GM23338 (cell line): ENCODE measurements at regions not wholly inside any gene's neighbourhood (a gene's known extent, or its start where the extent isn't known, plus 50 kb on each side); places are given as distances from the start of the nearest gene placed in this dataset.

Source experiments
- CREB1 ChIP-seq: fragments of 250-450 bp; sonication (Bioruptor Pico); IDR thresholded peaks from 2 replicates; pipeline ENCODE4 v1.5.0; 2020; ENCODE audit warnings: low read depth, mild to moderate bottlenecking, moderate library complexity
- EZH2 ChIP-seq: fragments of 200-600 bp; sonication (generic); IDR thresholded peaks from one replicate; pipeline ENCODE4 v1.8.0; 2017; ENCODE audit warnings: antibody characterized with exemption, mild to moderate bottlenecking, low read depth; ENCODE audit not compliant: unreplicated experiment
- EZH2phosphoT487 ChIP-seq: fragments of 200-600 bp; sonication (generic); IDR thresholded peaks from one replicate; pipeline ENCODE4 v1.8.1; 2018; ENCODE audit warnings: antibody characterized with exemption; ENCODE audit not compliant: unreplicated experiment
- JUNB ChIP-seq: IDR thresholded peaks from one replicate; pipeline ENCODE4 v1.6.1; 2016; ENCODE audit warnings: antibody characterized with exemption; ENCODE audit not compliant: unreplicated experiment
- NANOG ChIP-seq: IDR thresholded peaks from 2 replicates; pipeline ENCODE4 v1.6.1; 2016; ENCODE audit warnings: antibody characterized with exemption, borderline replicate concordance
- POLR2AphosphoS5 ChIP-seq: IDR thresholded peaks from 2 replicates; pipeline ENCODE4 v1.6.1; 2016; ENCODE audit warnings: antibody characterized with exemption, low read depth
- STAT1 ChIP-seq: IDR thresholded peaks from one replicate; pipeline ENCODE4 v1.6.1; 2016; ENCODE audit warnings: antibody characterized with exemption; ENCODE audit not compliant: unreplicated experiment
- ZNF114 ChIP-seq: fragments of 250-450 bp; sonication (Bioruptor Pico); IDR thresholded peaks from 2 replicates; pipeline ENCODE4 v1.5.0; 2020; ENCODE audit warnings: mild to moderate bottlenecking, moderate library complexity
- ZNF331 ChIP-seq: fragments of 250-450 bp; sonication (Bioruptor Pico); IDR thresholded peaks from 2 replicates; pipeline ENCODE4 v1.5.0; 2020; ENCODE audit warnings: low read depth, mild to moderate bottlenecking, moderate library complexity
- TF ChIP-seq, protein P1 (sequence below), 2 experiments: fragments of 200-600 bp in 1 of 2; sonication (generic) in 1 of 2; conservative IDR thresholded peaks; 2 replicates each; pipeline versions ENCODE4 v1.5.1 to v1.6.1; 2016 to 2017; ENCODE audit warnings: antibody characterized with exemption in 2 of 2, low read depth in 2 of 2, mild to moderate bottlenecking in 2 of 2, moderate library complexity in 1 of 2
- TF ChIP-seq, protein P2 (sequence below): IDR thresholded peaks from 2 replicates; pipeline ENCODE4 v1.6.1; 2016; ENCODE audit warnings: antibody characterized with exemption
- TF ChIP-seq, protein P3 (sequence below): IDR thresholded peaks from one replicate; pipeline ENCODE4 v1.6.1; 2018; ENCODE audit warnings: antibody characterized with exemption; ENCODE audit not compliant: unreplicated experiment
- TF ChIP-seq, protein P4 (sequence below): fragments of 250-450 bp; sonication (Bioruptor Pico); IDR thresholded peaks from 2 replicates; pipeline ENCODE4 v1.5.0; 2020; ENCODE audit warnings: mild to moderate bottlenecking, moderate library complexity

DNA sequence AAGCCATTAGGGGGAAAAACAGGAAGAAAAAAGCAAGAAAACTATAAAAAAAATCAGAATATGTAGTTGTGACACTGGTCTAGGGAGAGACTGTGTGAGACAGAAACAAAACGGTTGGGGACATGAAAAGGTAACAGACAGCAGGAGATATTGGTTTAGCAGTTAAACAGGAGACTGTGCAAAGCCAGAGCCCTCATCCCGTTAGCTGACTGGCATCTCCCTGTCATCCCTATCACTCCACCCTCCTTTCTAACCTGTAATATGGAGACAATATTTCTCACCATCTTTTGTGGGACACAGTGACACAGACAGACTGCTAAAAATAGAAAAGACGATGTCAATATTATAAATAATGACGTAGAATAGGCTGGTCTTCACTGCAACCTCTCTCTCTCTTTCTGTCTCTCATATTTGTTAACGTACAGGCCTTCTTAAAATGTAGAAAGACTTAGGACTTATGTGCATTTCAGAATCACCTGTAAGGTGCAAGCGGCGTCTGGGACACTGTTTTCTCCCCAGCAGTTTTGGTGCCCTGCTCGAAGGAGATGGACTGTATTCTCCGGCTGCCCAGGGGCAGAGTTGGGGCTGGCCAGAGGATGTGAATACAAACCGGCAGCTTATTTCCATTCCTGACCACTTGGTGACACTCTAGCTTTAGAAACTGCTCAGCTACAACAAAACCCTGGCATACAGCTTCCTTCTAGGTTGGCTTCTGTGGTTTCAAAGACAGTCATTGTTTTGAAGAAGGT lies 190.6 kb downstream of the MAT2B start:
- no peak for TF ChIP-seq EZH2
- no peak for TF ChIP-seq POLR2AphosphoS5
- TF ChIP-seq, protein P1, sequence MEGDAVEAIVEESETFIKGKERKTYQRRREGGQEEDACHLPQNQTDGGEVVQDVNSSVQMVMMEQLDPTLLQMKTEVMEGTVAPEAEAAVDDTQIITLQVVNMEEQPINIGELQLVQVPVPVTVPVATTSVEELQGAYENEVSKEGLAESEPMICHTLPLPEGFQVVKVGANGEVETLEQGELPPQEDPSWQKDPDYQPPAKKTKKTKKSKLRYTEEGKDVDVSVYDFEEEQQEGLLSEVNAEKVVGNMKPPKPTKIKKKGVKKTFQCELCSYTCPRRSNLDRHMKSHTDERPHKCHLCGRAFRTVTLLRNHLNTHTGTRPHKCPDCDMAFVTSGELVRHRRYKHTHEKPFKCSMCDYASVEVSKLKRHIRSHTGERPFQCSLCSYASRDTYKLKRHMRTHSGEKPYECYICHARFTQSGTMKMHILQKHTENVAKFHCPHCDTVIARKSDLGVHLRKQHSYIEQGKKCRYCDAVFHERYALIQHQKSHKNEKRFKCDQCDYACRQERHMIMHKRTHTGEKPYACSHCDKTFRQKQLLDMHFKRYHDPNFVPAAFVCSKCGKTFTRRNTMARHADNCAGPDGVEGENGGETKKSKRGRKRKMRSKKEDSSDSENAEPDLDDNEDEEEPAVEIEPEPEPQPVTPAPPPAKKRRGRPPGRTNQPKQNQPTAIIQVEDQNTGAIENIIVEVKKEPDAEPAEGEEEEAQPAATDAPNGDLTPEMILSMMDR (conservative IDR thresholded peaks at IDR 0.05; ENCODE audit: low read depth in 2 of 2): peak; percentile 83 to 94
- no peak for TF ChIP-seq CREB1 (CRISPR knock-in tag)
- TF ChIP-seq, protein P2, sequence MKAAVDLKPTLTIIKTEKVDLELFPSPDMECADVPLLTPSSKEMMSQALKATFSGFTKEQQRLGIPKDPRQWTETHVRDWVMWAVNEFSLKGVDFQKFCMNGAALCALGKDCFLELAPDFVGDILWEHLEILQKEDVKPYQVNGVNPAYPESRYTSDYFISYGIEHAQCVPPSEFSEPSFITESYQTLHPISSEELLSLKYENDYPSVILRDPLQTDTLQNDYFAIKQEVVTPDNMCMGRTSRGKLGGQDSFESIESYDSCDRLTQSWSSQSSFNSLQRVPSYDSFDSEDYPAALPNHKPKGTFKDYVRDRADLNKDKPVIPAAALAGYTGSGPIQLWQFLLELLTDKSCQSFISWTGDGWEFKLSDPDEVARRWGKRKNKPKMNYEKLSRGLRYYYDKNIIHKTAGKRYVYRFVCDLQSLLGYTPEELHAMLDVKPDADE: no peak
- TF ChIP-seq ZNF331 (CRISPR knock-in tag): no peak
- TF ChIP-seq, protein P3, sequence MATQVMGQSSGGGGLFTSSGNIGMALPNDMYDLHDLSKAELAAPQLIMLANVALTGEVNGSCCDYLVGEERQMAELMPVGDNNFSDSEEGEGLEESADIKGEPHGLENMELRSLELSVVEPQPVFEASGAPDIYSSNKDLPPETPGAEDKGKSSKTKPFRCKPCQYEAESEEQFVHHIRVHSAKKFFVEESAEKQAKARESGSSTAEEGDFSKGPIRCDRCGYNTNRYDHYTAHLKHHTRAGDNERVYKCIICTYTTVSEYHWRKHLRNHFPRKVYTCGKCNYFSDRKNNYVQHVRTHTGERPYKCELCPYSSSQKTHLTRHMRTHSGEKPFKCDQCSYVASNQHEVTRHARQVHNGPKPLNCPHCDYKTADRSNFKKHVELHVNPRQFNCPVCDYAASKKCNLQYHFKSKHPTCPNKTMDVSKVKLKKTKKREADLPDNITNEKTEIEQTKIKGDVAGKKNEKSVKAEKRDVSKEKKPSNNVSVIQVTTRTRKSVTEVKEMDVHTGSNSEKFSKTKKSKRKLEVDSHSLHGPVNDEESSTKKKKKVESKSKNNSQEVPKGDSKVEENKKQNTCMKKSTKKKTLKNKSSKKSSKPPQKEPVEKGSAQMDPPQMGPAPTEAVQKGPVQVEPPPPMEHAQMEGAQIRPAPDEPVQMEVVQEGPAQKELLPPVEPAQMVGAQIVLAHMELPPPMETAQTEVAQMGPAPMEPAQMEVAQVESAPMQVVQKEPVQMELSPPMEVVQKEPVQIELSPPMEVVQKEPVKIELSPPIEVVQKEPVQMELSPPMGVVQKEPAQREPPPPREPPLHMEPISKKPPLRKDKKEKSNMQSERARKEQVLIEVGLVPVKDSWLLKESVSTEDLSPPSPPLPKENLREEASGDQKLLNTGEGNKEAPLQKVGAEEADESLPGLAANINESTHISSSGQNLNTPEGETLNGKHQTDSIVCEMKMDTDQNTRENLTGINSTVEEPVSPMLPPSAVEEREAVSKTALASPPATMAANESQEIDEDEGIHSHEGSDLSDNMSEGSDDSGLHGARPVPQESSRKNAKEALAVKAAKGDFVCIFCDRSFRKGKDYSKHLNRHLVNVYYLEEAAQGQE: no peak
- TF ChIP-seq ZNF114 (CRISPR knock-in tag): no peak
- no peak for TF ChIP-seq JUNB
- no peak for TF ChIP-seq EZH2phosphoT487
- no peak for TF ChIP-seq STAT1
- TF ChIP-seq, protein P4, sequence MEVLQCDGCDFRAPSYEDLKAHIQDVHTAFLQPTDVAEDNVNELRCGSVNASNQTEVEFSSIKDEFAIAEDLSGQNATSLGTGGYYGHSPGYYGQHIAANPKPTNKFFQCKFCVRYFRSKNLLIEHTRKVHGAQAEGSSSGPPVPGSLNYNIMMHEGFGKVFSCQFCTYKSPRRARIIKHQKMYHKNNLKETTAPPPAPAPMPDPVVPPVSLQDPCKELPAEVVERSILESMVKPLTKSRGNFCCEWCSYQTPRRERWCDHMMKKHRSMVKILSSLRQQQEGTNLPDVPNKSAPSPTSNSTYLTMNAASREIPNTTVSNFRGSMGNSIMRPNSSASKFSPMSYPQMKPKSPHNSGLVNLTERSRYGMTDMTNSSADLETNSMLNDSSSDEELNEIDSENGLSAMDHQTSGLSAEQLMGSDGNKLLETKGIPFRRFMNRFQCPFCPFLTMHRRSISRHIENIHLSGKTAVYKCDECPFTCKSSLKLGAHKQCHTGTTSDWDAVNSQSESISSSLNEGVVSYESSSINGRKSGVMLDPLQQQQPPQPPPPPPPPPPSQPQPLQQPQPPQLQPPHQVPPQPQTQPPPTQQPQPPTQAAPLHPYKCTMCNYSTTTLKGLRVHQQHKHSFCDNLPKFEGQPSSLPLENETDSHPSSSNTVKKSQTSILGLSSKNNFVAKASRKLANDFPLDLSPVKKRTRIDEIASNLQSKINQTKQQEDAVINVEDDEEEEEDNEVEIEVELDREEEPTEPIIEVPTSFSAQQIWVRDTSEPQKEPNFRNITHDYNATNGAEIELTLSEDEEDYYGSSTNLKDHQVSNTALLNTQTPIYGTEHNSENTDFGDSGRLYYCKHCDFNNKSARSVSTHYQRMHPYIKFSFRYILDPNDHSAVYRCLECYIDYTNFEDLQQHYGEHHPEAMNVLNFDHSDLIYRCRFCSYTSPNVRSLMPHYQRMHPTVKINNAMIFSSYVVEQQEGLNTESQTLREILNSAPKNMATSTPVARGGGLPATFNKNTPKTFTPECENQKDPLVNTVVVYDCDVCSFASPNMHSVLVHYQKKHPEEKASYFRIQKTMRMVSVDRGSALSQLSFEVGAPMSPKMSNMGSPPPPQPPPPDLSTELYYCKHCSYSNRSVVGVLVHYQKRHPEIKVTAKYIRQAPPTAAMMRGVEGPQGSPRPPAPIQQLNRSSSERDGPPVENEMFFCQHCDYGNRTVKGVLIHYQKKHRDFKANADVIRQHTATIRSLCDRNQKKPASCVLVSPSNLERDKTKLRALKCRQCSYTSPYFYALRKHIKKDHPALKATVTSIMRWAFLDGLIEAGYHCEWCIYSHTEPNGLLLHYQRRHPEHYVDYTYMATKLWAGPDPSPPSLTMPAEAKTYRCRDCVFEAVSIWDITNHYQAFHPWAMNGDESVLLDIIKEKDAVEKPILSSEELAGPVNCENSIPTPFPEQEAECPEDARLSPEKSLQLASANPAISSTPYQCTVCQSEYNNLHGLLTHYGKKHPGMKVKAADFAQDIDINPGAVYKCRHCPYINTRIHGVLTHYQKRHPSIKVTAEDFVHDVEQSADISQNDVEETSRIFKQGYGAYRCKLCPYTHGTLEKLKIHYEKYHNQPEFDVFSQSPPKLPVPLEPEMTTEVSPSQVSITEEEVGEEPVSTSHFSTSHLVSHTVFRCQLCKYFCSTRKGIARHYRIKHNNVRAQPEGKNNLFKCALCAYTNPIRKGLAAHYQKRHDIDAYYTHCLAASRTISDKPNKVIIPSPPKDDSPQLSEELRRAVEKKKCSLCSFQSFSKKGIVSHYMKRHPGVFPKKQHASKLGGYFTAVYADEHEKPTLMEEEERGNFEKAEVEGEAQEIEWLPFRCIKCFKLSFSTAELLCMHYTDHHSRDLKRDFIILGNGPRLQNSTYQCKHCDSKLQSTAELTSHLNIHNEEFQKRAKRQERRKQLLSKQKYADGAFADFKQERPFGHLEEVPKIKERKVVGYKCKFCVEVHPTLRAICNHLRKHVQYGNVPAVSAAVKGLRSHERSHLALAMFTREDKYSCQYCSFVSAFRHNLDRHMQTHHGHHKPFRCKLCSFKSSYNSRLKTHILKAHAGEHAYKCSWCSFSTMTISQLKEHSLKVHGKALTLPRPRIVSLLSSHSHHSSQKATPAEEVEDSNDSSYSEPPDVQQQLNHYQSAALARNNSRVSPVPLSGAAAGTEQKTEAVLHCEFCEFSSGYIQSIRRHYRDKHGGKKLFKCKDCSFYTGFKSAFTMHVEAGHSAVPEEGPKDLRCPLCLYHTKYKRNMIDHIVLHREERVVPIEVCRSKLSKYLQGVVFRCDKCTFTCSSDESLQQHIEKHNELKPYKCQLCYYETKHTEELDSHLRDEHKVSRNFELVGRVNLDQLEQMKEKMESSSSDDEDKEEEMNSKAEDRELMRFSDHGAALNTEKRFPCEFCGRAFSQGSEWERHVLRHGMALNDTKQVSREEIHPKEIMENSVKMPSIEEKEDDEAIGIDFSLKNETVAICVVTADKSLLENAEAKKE (CRISPR knock-in tag): peak; percentile 45; the same call in 1 of the 2 replicates
- TF ChIP-seq NANOG: no peak
